ENCODE measurements at regions not wholly inside any gene's neighbourhood (a gene's known extent, or its start where the extent isn't known, plus 50 kb on each side); places are given as distances from the start of the nearest gene placed in this dataset.

DNA sequence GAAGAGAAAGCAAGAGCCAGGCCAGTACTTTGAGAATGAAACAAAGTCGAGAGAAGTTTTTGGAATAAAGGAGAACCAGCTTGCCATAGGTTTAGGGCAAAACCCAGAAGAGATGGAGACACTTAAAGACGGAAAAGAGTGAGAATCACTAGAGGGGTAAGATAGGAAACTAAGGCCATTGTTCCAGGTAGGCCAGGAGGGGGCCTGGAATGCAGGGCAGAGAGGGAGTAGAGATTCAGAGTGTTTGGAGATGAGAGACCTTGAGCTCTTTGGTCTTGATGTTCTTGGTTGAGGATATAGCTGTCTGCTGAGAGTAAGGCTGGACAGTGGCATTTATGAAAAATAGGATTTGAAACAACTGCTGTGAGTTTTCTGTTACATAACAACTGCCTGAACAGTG, 263.3 kb upstream of the POU2AF2 start:
- DNase-seq (ENCODE audit: low read depth, low spot score) = no peak
- in situ Hi-C loops (cut with HindIII; ENCODE audit: low sequenced_read_pairs) = no loop called here
- TF ChIP-seq, protein P1, sequence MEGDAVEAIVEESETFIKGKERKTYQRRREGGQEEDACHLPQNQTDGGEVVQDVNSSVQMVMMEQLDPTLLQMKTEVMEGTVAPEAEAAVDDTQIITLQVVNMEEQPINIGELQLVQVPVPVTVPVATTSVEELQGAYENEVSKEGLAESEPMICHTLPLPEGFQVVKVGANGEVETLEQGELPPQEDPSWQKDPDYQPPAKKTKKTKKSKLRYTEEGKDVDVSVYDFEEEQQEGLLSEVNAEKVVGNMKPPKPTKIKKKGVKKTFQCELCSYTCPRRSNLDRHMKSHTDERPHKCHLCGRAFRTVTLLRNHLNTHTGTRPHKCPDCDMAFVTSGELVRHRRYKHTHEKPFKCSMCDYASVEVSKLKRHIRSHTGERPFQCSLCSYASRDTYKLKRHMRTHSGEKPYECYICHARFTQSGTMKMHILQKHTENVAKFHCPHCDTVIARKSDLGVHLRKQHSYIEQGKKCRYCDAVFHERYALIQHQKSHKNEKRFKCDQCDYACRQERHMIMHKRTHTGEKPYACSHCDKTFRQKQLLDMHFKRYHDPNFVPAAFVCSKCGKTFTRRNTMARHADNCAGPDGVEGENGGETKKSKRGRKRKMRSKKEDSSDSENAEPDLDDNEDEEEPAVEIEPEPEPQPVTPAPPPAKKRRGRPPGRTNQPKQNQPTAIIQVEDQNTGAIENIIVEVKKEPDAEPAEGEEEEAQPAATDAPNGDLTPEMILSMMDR (IDR thresholded peaks at IDR 0.05; ENCODE audit: low read depth, low read length) = no peak
- H3K4me3 ChIP-seq (ENCODE audit: low read depth, low read length) = no peak overlapping the region

- TF ChIP-seq, protein P1 (IDR thresholded peaks at IDR 0.05; ENCODE audit: low read depth, low read length) = no peak
- in situ Hi-C loops (cut with HindIII; ENCODE audit: low sequenced_read_pairs) = no loop called here
Measured at GRCh38 chr11:110979696-110980095, 265.8 kb upstream of the POU2AF2 start.

GRCh38 chr11:110977661-110978060, 265.4 kb upstream of the ARHGAP20 start:
- in situ Hi-C loops (cut with HindIII; ENCODE audit: low sequenced_read_pairs) = no loop called here

More at GRCh38 chr11:110979696-110980095, 265.8 kb upstream of the POU2AF2 start:
- H3K4me3 ChIP-seq (ENCODE audit: low read depth, low read length) = no peak overlapping the region
- peak; percentile 45 for DNase-seq (ENCODE audit: low read depth, low spot score)

DNA sequence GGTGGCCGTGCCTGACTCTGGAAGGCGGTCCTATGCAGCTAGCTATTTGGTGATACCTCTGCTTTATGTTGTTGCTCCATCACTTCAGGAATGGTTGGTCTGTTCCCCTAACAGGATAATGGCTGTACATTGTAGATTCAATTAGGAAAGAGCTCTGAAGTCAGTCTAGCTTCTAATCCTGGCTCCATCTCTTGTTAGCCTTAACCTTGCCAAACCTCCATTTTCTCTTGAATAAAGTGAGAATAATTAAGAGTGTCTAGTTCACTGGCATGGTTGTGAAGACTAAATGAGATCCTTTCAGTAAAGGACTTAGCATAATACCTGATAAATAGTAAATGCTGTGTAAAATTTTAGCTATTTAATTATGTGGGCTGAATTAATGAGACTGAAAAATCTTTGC, 262.5 kb upstream of the ARHGAP20 start:
- in situ Hi-C loops (cut with HindIII; ENCODE audit: low sequenced_read_pairs) = no loop called here
- TF ChIP-seq, protein P1 (IDR thresholded peaks at IDR 0.05; ENCODE audit: low read depth, low read length) = no peak
- no peak for DNase-seq (ENCODE audit: low read depth, low spot score)
- H3K4me3 ChIP-seq (ENCODE audit: low read depth, low read length) = no peak overlapping the region

More at GRCh38 chr11:110977661-110978060, 265.4 kb upstream of the ARHGAP20 start:
- TF ChIP-seq, protein P1 (IDR thresholded peaks at IDR 0.05; ENCODE audit: low read depth, low read length) = no peak
- H3K4me3 ChIP-seq (ENCODE audit: low read depth, low read length) = no peak overlapping the region
- DNase-seq (ENCODE audit: low read depth, low spot score) = no peak

DNA sequence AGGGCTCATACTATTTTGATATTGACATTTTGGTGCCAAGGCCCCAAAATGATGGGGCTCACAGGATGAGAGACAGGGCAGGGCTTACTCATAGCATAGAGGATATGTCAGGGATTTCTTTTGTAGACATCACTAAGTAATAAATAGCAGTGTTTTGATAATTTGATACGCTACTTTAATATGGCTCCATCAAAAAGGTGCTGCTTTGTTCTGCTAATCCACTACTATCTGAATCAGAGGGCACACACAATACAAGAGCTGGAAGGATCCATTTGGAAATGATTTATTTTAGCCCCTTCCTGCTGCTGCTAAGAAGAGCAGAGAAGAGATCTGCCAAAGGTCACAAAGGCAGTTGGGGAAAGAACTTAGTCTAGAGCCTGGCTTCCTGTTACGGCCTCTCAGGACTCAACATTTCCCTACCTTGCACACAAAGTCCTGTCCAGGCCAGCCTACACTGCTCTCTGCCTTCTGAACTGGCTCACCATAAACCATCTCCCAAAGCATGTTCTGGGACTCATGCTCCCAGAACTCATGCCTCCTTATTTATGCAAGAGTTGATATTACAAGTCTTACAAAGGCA, 261.3 kb upstream of the ARHGAP20 start:
- H3K4me3 ChIP-seq (ENCODE audit: low read depth, low read length) = no peak overlapping the region
- TF ChIP-seq, protein P1 (IDR thresholded peaks at IDR 0.05; ENCODE audit: low read depth, low read length) = no peak
- no peak for DNase-seq (ENCODE audit: low read depth, low spot score)
- in situ Hi-C loops (cut with HindIII; ENCODE audit: low sequenced_read_pairs) = no loop called here

GRCh38 chr11:110972640-110973039, 260.4 kb upstream of the ARHGAP20 start:
- H3K4me3 ChIP-seq (ENCODE audit: low read depth, low read length) = no peak overlapping the region
- TF ChIP-seq, protein P1 (IDR thresholded peaks at IDR 0.05; ENCODE audit: low read depth, low read length) = no peak
- in situ Hi-C loops (cut with HindIII; ENCODE audit: low sequenced_read_pairs) = no loop called here
- DNase-seq (ENCODE audit: low read depth, low spot score) = peak; percentile 72
